Lung microvascular endothelial cell (primary cell): ENCODE measurements at regions not wholly inside any gene's neighbourhood (a gene's known extent, or its start where the extent isn't known, plus 50 kb on each side); places are given as distances from the start of the nearest gene placed in this dataset.
"Not testable (repeated sequence)": the region's sequence is repeated elsewhere in the genome, so short reads cannot be mapped to it uniquely, and the experiment has no call there.

Experiments
- DNase-seq, 2 donors: peaks; one replicate each; pipeline versions ENCODE4 v3.0.0 to v3.0.0-alpha.2; 2010; ENCODE audit warnings: low read depth in 2 of 2

DNA sequence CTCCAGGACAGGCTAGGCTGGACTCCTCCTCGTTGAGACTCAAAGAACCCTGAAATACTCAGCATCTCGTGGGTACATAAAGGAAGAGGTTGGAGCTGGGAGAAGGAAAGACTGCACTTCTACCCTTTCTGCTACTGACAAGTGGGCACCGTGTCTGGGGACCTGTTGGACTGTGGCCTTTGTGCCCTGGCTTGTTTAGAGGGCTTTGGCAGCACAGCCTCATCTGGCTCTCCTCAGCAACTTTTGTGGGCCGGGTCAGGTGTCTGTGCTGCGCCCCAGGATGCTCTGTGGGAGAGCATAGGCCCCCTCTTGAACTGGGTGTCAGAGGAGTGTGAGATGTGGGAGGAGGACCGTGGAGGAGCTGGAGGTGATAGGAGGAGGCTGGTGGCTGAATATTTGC lies 142.4 kb downstream of the FCRL5 start:
- no peak for DNase-seq

DNA sequence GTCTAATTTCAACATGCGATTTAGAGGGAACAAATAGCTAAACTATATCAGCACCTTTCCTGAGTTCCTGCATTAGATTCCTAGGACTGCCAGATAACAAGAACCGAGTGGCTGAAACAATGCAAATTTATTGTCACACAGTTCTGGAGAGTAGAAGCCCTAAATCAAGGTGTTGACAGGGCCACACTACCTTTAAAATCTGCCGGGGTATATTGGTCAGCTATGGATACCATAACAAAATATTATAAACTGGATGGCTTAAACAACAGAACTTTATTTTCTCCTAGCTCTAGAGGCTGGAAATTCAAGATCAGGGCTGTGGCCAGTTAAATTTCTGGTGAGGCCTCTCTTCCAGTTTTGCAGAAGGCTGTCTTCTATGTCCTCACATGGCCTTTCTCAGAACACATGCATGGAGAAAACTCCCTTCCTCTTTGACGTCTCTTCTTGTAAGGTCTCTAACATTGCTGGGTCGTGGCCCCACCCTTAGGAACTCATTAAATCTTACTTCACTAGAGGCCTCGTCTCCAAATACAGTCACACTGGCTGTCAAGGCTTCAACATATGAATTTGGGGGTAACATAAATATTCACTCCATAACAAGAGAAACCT lies 144.3 kb downstream of the FCRL5 start:
- DNase-seq = no peak

DNA sequence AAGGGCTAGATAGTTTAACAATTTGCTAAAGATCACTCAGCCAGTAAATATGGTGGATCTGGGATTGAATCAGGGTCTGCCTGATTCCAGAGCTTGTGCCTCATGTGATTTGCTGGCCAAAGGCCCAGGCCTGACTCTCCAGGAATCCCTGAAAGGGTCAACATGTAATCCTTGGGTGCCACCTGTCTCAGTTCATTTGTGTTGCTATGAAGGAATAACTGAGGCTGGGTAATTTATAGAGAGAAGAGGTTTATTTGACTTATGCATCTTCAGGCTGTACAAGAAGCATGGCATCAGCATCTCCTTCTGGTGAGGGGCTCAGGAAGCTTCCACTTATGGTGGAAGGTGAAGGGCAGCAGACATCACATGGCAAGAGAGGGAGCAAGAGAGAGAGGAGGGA lies 144.9 kb downstream of the FCRL5 start:
- DNase-seq = no peak

DNA sequence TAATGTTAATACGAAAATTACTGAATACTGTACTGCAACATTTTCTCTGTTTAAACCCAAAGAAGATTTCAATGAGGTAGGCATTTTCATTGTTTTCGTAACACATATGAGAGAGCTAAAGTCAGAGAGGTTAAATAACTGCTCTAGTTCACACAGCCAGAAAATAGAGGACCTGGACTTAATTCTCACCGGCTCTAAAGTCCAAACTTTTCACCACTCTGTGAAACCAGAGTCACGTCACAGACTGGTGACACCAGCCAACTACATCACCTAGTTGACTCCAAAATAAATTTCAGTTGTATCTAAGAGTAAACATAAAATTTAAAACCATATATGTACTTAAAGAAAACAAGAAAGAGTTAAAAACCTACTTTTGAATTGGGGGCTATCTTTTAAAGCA lies 146.7 kb downstream of the FCRL5 start:
- DNase-seq = no peak

DNA sequence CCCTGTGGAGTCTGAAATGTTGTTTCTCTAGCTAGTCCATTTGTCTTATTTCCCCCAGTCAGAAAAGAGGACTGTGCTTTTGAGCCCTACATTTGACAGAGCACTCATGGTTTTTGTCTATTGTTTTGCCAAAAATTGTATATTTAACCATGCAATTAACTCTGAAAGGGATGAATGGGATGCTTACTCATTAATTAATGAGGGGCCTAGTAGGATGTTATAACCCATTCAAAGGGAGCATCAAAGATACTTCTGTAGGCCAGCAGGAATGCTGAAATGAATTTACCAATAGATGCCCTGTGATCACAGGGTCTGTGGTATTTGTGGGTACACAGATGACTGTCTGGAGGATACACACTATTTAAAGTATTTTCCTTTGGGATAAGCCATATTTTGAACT lies 147.7 kb downstream of the FCRL5 start:
- no peak for DNase-seq

DNA sequence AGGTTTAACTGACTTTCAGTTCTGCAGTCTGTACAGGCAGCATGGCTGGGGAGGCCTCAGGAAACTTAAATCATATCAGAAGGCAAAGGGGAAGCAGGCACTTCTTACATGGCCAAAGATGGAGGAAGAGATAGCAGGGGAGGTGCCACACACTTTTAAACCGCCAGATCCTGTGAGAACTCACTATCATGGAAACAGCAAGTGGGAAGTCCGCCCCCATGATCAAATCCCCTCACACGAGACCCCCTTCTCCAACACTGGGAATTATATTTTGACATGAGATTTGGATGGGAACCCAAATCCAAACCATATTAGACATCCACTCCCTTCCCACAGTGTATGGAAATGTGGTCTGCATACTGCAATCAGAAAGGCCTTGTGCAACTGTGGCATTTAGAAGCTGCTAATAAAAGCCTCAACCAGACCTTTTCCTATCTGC lies 148.2 kb downstream of the FCRL5 start:
- no peak for DNase-seq

DNA sequence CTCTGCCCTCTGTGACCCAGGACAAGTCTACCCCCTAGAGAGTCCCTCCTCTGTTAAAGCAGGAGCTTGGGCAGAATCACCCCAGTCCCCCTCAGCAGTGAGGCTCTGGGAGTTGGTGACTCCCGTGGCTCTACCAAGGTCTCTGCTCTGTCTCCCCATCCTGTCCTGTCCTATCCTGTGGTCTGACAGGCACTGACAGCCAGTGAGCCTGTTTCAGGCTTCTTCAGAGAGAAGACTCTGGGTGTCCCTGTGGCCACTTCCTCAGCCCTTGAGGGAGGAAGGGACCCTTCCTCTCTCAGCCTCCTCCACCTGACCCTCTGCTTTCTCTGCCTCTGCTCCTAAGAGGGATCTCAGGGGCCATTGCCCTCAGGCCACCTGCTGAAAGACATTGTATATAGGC lies 148.7 kb downstream of the FCRL5 start:
- no peak for DNase-seq

DNA sequence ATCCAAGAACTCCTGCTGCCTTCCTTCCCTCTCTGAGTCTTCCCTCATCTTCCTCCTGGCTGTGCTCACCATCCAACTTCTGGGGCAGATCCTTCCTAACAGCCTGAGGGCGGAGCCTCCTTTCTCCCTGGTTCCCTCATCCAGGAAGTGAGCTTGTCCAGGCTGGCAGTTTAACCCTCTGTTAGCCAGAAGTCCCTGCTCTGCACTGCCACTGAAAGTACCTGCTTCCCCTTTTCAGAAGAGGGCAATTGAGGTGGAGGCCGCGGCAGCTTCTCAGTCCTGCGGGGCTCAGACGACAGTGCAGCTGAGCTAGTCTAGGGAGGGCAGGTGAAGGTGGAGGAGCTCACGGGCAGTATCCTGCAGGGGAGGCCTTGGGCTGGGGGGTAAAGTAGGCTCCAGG lies 149.1 kb downstream of the FCRL5 start:
- DNase-seq = peak in 1 of 2 donors; percentile 48

DNA sequence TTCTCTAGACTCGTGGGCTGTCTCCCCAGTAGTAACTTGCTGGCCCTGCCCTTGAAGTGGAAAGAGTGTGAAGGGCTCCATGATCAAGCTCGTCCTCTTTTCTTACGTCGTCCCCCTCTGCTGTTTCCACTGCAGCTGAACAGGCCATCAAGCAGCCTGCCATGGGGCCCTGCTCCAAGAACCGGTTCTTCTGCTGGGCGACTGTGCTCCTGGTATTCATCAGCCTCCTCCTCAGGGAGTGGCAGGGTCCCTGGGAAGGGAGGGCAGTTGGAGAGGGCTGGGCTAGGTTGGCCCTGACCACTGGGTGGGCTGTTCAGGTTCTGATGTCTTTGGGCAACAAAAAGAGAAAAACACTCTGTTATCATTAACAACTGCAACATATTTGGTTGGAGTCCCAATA lies 151.5 kb downstream of the FCRL5 start:
- no peak for DNase-seq

DNA sequence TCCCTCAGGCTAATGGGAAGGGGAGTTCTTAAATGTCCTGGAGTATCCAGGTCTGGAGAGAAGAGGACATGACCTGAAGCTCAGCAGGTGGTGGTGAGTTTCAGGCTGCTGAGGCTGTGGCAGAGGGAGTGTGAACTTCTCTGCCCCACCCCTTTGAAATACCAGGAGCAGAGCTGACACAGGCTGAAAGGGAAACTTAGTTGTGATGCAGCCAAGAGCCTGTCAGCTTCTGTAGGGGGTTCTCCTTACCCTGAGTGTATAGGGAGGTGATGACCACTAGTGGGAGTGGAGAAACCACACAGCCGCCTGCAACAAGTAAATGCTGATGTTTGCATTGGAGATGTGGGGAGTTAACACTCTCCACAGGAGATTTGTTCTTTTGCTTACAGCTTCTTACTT lies 152.3 kb downstream of the FCRL5 start:
- peak in 1 of 2 donors; percentile 16 for DNase-seq

DNA sequence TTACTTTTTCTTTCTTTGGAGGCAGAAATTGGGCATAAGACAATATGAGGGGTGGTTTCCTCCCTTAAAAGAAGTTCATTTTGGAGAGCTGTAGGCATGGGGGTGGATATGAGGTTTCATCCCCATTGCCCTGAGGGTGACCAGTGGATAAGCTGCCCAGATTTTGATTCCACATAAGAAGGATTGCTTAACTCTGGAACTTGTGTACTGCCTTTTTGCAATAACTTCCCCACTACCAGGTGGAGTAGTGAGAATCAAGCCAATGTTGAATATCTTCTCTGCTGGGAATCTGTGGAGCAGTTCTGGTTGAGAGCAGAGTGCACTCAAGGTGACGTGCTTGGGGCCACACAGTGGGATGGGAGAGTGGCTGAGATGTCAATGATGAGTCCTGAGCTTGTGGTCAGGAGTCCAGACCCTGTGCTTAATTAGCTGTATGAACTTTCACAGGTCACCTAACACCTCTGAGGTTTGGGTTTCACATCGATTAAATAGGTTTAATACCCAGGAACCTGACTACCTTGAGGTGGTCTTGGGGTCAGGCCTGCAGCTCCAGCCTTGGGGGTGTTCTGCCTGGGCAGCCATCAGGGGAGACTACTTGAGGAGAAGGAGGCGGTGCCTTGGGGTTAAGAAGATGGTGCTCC lies 152.9 kb downstream of the FCRL5 start:
- no peak for DNase-seq

DNA sequence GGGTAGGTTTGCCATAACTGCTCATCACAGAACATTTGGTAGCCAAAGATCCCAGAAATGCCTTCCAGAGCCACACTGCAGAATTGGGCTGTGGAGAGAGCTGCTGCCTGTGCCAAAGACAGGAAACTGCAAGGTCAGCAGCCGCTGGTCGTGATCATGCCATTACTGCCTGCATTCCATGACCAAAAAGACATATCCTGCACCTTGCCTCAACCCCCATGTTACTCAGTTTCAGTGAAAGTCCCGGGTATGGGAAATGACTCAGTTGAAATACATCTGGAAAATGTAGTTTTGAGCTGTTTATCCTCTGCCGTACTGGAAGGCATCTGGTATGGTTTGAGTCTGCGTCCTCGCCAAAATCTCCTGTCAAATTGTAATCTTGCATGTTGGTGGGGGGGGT lies 161.7 kb downstream of the FCRL5 start:
- DNase-seq = peak; percentile 85 to 89

DNA sequence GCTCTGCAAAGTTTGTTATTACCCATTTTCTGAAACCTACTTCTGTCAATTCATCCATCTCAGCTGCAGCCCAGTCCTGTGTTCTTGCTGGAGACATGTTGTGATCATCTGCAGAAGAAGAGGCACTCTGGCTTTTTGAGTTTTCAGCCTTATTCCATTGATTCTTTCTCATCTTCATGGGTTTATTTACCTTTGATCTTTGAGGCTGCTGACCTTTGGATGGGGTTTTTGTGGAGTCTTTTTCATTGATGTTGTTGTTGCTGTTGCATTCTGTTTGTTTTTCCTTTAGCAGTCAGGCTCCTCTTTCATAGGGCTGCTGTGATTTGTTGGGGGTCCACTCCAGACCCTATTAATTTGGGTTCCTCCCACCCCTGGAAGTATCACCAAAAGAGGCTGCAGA lies 164.3 kb downstream of the FCRL5 start:
- DNase-seq = no peak

DNA sequence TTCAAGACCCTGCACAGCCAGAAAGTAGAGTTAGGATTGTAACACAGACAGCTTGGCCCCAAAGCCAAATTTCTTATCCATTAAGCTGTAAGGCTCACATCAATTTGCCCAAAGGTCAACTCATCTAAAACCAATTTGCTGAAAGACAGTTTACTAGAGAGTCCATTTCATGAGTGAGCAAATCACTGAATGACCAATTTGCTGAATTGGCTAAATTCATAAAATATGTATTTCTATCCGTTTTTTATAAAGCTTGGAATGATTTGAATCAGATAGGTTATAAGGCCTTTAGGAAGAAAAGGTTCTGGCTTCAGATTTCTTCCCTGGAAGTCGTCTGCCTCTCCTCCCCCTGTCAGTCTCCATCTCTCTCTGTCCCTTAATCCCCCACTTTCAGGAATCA lies 168.1 kb downstream of the FCRL5 start:
- no peak for DNase-seq

DNA sequence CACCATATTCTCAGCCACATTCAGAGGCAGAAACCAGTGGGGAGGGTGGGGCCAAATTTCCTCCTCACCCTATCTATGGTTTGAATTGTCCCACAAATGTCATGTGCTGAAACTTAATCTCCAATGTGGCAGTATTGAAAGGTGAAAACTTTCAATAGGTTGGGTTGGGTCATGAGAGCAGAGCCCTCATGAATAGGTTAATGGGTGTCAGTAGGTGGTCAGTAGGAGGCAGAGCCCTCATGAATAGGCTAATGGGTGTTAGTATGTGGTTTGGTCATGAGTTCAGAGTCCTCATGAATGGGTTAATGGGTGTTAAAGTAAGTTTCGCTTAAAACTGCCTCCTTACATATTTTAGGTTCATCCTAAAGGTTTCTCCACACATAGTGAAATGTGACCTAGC lies 170.0 kb downstream of the FCRL5 start:
- no peak for DNase-seq

DNA sequence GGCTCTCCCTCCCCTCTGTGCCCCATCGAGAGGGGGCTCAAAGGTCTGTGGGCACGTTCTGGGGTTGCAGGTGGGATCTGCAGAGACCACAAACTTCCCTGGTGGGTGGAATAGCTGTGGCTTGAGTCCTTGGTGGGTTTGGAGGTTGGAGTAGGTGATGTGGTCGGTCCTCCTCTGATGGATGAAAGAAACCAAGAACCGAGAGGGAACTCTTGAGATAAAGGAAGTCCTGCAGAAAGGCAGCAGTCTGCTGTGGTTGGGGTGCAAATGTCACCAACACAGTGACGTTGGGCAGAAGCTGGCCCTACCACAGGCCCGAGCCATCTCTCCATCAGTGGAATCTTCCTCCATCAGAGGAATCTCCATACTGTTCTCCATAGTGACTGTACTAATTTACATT lies 171.8 kb downstream of the FCRL5 start:
- no peak for DNase-seq

DNA sequence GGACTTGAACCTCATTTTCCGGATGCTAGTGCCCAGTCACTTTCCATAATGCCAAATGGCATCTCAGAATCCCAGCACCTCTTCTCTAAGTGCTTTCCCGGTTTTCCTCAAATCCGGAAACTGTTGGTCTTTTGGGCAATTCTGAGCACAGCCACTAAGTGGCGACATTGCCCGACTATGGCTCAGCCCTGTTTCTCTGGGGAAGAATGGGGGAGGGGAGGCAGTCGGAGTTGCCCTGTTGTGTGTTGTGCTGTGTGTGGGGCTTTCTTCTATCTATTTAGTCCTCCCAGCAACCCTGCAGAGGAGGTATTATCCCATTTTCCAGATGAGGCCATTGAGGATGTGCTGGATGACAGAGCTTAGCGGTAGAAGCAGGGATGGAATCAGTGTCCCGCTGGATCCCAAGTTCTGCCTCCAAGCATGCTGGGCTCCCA lies 175.0 kb downstream of the FCRL5 start:
- DNase-seq = peak; percentile 55 to 61

DNA sequence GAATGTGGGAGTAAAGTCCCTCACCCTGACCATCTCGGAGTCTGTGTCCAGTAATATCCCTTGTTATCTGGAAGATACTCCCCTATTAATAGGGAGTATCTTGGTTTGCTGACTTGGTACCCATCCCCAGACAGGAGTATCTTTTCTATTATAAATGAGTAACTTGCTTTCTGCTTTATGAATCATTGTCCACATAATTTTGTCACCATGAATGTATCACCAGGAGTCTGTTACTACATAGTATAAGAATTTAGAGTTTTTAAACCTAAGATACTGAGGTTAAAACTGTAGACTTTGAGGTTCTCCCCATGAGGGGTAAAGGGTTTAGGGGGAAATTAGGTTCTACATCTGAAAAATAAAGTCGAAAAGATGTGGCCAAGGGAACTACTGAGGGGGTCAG lies 175.6 kb downstream of the FCRL5 start:
- no peak for DNase-seq

DNA sequence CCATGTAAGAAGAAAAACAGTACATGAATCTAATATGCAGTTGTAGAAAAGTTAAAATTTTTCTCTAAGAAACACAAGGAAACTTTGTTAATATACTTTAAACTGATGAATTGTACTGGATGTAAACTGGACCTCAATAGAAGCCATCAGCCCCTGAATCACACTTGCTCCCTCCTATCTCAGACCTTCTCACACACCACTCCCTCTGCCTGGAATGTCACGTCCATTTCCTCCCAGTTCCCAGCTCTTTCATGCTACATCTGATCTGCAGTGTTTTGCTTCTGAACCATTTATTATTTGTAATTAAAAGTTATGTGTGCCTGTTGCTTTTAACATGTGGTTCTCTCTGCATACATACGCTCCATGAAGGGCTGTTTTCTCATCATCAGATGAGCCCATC lies 180.0 kb downstream of the FCRL5 start:
- DNase-seq = not testable (repeated sequence)

DNA sequence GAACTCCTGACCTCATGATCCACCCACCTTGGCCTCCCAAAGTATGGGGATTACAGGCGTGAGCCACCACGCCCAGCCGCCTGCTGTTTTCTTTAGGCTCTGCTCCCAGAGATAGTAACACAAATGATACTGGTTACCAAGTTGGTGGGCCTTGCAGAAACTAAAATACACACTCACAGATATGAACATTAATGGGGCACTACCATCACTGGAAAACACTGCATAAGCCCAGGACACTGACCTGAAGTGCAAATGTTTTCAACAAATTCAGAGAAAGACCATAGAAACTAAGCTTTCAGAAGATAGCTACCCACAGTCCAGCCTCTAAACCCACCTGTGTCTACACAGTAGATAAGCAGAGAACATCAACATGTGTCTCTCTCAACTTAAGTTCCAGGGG lies 180.5 kb downstream of the FCRL5 start:
- DNase-seq = no peak

DNA sequence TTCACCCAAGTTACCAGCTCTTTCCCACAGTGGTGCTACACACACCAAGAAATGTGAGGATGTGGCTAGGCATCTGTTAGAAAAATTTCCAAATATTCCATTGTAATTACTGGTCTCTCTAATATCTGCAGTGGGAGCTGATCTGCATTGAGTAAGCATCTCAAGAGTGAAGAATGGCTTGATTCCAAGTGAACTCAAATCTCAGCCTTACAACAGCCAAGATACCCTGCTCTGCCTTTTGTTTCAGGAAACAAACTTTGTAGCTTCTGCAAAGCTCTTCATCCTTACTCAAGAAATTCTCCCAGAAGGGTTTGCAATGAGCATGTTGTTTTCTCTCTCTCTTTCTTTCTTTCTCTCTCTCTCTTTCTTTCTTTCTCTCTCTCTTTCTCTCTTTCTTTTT lies 181.1 kb downstream of the FCRL5 start:
- no peak for DNase-seq

DNA sequence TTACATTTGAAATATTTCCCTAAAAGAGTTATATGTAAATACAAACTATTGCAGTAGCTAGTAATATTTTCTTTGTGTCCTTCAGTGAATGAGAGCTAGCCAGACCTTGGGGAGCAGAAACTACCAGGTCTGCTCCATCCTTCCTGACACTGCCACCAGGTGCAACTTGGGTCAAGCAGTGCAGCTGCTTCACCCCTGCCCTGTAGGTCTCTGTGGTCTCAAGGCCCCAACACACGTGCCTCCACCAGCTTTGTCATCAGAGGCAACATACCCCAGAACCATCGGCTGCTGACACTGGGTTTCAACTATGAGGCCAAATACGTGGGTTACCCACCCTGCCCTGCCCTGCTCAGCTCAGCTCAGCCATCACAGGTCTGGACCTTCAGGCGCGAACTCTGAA lies 181.6 kb downstream of the FCRL5 start:
- no peak for DNase-seq

DNA sequence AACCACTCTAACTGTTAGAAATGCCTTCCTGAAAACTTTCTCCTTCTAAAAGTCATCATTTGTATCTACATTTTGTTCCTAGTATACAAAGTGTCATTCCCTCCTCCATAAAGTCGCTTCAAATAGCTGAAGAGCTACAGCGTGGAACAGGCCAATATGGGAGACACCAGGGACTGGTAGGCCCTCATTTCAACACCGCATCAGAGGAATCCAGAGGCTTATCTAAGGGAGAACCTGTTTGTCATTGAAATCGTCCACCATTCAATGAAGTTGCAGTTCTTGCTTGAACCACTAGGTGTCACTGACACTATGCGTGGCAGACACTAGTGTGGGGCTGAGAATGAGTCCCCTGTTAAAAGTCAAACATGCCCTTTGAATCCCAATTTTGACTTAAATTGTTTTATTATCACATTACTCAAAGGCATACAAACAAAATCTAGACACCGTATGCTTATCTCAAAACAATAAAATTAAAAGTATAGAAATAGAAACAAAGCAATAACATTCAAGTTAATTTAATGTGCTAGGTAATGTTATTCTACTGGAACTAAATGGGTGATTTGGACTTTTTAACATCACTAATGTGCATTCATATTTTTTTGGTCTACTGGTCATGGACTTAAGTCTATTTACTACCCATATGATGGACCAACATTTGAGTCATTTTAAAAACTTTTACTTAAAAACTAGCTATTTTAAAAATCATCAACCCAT lies 182.3 kb downstream of the FCRL5 start:
- peak; percentile 65 to 71 for DNase-seq
